GM23338 (cell line): ENCODE measurements at regions not wholly inside any gene's neighbourhood (a gene's known extent, or its start where the extent isn't known, plus 50 kb on each side); places are given as distances from the start of the nearest gene placed in this dataset.
A peak's percentile ranks its signal among the peaks of the same experiment; 100 is the strongest.

Experiments used
- ATAC-seq: fragments of 200-7000 bp; cut with Tn5 transposase; 3 replicates; pipeline ENCODE4 v1.9.1; 2020
- DNase-seq: peaks from one replicate; pipeline ENCODE4 v3.0.0-alpha.2; 2015; ENCODE audit warnings: low spot score
- H2AFZ ChIP-seq: fragments of 200-600 bp; sonication (generic); 2 replicates; pipeline ENCODE4 v1.8.0; 2016; ENCODE audit warnings: antibody characterized with exemption, mild to moderate bottlenecking, moderate library complexity
- H3F3A ChIP-seq: fragments of 200-600 bp; sonication (generic); replicated peaks from 2 replicates; pipeline ENCODE4 v1.8.0; 2017; ENCODE audit warnings: antibody characterized with exemption, mixed run types, low read depth
- H3K27ac ChIP-seq: fragments of 200-600 bp; sonication (generic); 2 replicates; pipeline ENCODE4 v1.6.1; 2016; ENCODE audit warnings: low read depth
- H3K27me3 ChIP-seq: fragments of 200-600 bp; sonication (generic); 2 replicates; pipeline ENCODE4 v1.8.0; 2016; ENCODE audit warnings: mild to moderate bottlenecking, mixed run types, moderate library complexity; ENCODE audit not compliant: insufficient read depth
- H3K36me3 ChIP-seq: fragments of 200-600 bp; sonication (generic); 2 replicates; pipeline ENCODE4 v1.8.0; 2016; ENCODE audit warnings: mild to moderate bottlenecking; ENCODE audit not compliant: insufficient read depth
- H3K4me1 ChIP-seq: fragments of 200-600 bp; sonication (generic); 2 replicates; pipeline ENCODE4 v1.8.0; 2016; ENCODE audit warnings: mild to moderate bottlenecking, moderate library complexity; ENCODE audit not compliant: insufficient read depth
- H3K4me2 ChIP-seq: fragments of 200-600 bp; sonication (generic); 2 replicates; pipeline ENCODE4 v1.7.1; 2017; ENCODE audit warnings: mixed run types
- H3K4me3 ChIP-seq: fragments of 200-600 bp; sonication (generic); 2 replicates; pipeline ENCODE4 v1.6.1; 2016; ENCODE audit warnings: mixed run types
- H3K79me2 ChIP-seq: fragments of 200-600 bp; sonication (generic); replicated peaks from 2 replicates; pipeline ENCODE4 v1.8.0; 2017; ENCODE audit warnings: mild to moderate bottlenecking; ENCODE audit not compliant: insufficient read depth
- H3K9me2 ChIP-seq: fragments of 200-600 bp; sonication (generic); 2 replicates; pipeline ENCODE4 v1.8.0; 2017; ENCODE audit not compliant: insufficient read depth
- H4K20me1 ChIP-seq: fragments of 200-600 bp; sonication (generic); replicated peaks from 2 replicates; pipeline ENCODE4 v1.8.0; 2017; ENCODE audit warnings: mild to moderate bottlenecking; ENCODE audit not compliant: insufficient read depth
- H3K27ac Mint-ChIP-seq: 2 replicates; pipeline ENCODE4 v1.8.0; 2020; ENCODE audit warnings: inconsistent platforms, mild to moderate bottlenecking, moderate library complexity, mixed read lengths
- H3K27me3 Mint-ChIP-seq: 3 replicates; pipeline ENCODE4 v1.8.0; 2022; ENCODE audit warnings: low read depth, mild to moderate bottlenecking, moderate library complexity, mixed read lengths, inconsistent platforms; ENCODE audit not compliant: insufficient read depth, poor library complexity
- H3K36me3 Mint-ChIP-seq: 3 replicates; pipeline ENCODE4 v1.8.0; 2021; ENCODE audit warnings: low read depth, mild to moderate bottlenecking, inconsistent platforms, moderate library complexity, mixed read lengths
- H3K4me1 Mint-ChIP-seq: 3 replicates; pipeline ENCODE4 v1.8.0; 2020; ENCODE audit warnings: mild to moderate bottlenecking, inconsistent platforms, mixed read lengths
- H3K4me3 Mint-ChIP-seq: 3 replicates; pipeline ENCODE4 v1.8.0; 2021; ENCODE audit warnings: moderate library complexity, mild to moderate bottlenecking, inconsistent platforms, mixed read lengths
- H3K9me3 Mint-ChIP-seq: 3 replicates; pipeline ENCODE4 v1.8.0; 2020; ENCODE audit warnings: moderate library complexity, mild to moderate bottlenecking, inconsistent platforms, mixed read lengths
- CREB1 ChIP-seq: fragments of 250-450 bp; sonication (Bioruptor Pico); IDR thresholded peaks from 2 replicates; pipeline ENCODE4 v1.5.0; 2020; ENCODE audit warnings: low read depth, mild to moderate bottlenecking, moderate library complexity
- EZH2 ChIP-seq: fragments of 200-600 bp; sonication (generic); IDR thresholded peaks from one replicate; pipeline ENCODE4 v1.8.0; 2017; ENCODE audit warnings: antibody characterized with exemption, mild to moderate bottlenecking, low read depth; ENCODE audit not compliant: unreplicated experiment
- EZH2phosphoT487 ChIP-seq: fragments of 200-600 bp; sonication (generic); IDR thresholded peaks from one replicate; pipeline ENCODE4 v1.8.1; 2018; ENCODE audit warnings: antibody characterized with exemption; ENCODE audit not compliant: unreplicated experiment
- JUNB ChIP-seq: IDR thresholded peaks from one replicate; pipeline ENCODE4 v1.6.1; 2016; ENCODE audit warnings: antibody characterized with exemption; ENCODE audit not compliant: unreplicated experiment
- NANOG ChIP-seq: IDR thresholded peaks from 2 replicates; pipeline ENCODE4 v1.6.1; 2016; ENCODE audit warnings: antibody characterized with exemption, borderline replicate concordance
- POLR2AphosphoS5 ChIP-seq: IDR thresholded peaks from 2 replicates; pipeline ENCODE4 v1.6.1; 2016; ENCODE audit warnings: antibody characterized with exemption, low read depth
- STAT1 ChIP-seq: IDR thresholded peaks from one replicate; pipeline ENCODE4 v1.6.1; 2016; ENCODE audit warnings: antibody characterized with exemption; ENCODE audit not compliant: unreplicated experiment
- ZNF114 ChIP-seq: fragments of 250-450 bp; sonication (Bioruptor Pico); IDR thresholded peaks from 2 replicates; pipeline ENCODE4 v1.5.0; 2020; ENCODE audit warnings: mild to moderate bottlenecking, moderate library complexity
- ZNF331 ChIP-seq: fragments of 250-450 bp; sonication (Bioruptor Pico); IDR thresholded peaks from 2 replicates; pipeline ENCODE4 v1.5.0; 2020; ENCODE audit warnings: low read depth, mild to moderate bottlenecking, moderate library complexity
- TF ChIP-seq, protein P1 (sequence below): IDR thresholded peaks from one replicate; pipeline ENCODE4 v1.6.1; 2018; ENCODE audit warnings: antibody characterized with exemption; ENCODE audit not compliant: unreplicated experiment
- TF ChIP-seq, protein P2 (sequence below): IDR thresholded peaks from 2 replicates; pipeline ENCODE4 v1.6.1; 2016; ENCODE audit warnings: antibody characterized with exemption
- TF ChIP-seq, protein P3 (sequence below), 2 experiments: fragments of 200-600 bp in 1 of 2; sonication (generic) in 1 of 2; conservative IDR thresholded peaks; 2 replicates each; pipeline versions ENCODE4 v1.5.1 to v1.6.1; 2016 to 2017; ENCODE audit warnings: antibody characterized with exemption in 2 of 2, low read depth in 2 of 2, mild to moderate bottlenecking in 2 of 2, moderate library complexity in 1 of 2
- TF ChIP-seq, protein P4 (sequence below): fragments of 250-450 bp; sonication (Bioruptor Pico); IDR thresholded peaks from 2 replicates; pipeline ENCODE4 v1.5.0; 2020; ENCODE audit warnings: mild to moderate bottlenecking, moderate library complexity

DNA sequence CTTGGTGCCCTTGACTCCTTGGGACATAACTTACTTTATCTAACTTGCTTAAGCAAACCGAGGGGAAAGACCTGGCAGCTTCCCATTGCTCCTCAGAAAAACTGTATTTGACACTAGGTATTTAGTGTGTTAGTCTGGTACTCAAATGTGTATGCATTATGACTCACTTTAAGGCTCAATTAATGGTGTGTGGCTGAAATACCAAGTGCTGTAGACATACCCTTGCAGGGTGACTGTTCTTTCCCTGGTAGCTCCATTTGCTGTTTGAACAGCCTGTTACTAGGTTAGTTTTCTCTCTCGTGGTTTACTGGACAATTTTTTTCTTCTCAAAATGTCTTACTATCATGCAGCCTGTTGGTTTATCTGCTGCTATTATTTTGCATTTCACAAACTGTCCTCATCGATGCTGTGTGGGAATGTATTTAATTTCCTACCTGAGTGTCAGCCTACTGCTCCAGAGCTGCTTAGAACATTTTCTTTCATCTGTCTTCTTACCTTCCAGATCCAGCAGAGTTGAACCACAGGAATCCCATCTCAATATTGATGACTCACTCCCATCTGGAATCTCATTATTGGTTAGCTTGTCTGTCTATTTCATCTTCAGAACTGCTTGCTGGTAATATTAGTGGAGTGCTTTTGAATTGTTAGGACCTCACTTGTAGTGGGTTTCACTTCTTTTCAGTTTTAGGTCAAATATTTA lies 158.0 kb upstream of the FAT1 start:
- H3K9me2 ChIP-seq = peaks cover 5% of the 10 kb centered on the region; the same call in 1 of the 2 replicates
- Mint-ChIP-seq H3K9me3 (no peaks in the 10 kb centered on the region), H3K27me3 (peaks cover 5% of the 10 kb centered on the region), H3K27ac (peak overlapping the region; percentile 11; the same call in 1 of the 2 replicates), H3K36me3 (no peaks in the 10 kb centered on the region), H3K4me1 (peaks cover 26% of the 10 kb centered on the region), H3K4me3 (no peak overlapping the region)
- H3K27ac ChIP-seq = no peak overlapping the region
- H3K79me2 ChIP-seq = no peaks in the 10 kb centered on the region
- no peaks in the 10 kb centered on the region for H3F3A ChIP-seq
- no peak for TF ChIP-seq POLR2AphosphoS5
- TF ChIP-seq JUNB = no peak
- TF ChIP-seq EZH2 = no peak
- no peak for TF ChIP-seq NANOG
- TF ChIP-seq, protein P1, sequence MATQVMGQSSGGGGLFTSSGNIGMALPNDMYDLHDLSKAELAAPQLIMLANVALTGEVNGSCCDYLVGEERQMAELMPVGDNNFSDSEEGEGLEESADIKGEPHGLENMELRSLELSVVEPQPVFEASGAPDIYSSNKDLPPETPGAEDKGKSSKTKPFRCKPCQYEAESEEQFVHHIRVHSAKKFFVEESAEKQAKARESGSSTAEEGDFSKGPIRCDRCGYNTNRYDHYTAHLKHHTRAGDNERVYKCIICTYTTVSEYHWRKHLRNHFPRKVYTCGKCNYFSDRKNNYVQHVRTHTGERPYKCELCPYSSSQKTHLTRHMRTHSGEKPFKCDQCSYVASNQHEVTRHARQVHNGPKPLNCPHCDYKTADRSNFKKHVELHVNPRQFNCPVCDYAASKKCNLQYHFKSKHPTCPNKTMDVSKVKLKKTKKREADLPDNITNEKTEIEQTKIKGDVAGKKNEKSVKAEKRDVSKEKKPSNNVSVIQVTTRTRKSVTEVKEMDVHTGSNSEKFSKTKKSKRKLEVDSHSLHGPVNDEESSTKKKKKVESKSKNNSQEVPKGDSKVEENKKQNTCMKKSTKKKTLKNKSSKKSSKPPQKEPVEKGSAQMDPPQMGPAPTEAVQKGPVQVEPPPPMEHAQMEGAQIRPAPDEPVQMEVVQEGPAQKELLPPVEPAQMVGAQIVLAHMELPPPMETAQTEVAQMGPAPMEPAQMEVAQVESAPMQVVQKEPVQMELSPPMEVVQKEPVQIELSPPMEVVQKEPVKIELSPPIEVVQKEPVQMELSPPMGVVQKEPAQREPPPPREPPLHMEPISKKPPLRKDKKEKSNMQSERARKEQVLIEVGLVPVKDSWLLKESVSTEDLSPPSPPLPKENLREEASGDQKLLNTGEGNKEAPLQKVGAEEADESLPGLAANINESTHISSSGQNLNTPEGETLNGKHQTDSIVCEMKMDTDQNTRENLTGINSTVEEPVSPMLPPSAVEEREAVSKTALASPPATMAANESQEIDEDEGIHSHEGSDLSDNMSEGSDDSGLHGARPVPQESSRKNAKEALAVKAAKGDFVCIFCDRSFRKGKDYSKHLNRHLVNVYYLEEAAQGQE = no peak
- TF ChIP-seq, protein P2, sequence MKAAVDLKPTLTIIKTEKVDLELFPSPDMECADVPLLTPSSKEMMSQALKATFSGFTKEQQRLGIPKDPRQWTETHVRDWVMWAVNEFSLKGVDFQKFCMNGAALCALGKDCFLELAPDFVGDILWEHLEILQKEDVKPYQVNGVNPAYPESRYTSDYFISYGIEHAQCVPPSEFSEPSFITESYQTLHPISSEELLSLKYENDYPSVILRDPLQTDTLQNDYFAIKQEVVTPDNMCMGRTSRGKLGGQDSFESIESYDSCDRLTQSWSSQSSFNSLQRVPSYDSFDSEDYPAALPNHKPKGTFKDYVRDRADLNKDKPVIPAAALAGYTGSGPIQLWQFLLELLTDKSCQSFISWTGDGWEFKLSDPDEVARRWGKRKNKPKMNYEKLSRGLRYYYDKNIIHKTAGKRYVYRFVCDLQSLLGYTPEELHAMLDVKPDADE = no peak
- TF ChIP-seq, protein P3, sequence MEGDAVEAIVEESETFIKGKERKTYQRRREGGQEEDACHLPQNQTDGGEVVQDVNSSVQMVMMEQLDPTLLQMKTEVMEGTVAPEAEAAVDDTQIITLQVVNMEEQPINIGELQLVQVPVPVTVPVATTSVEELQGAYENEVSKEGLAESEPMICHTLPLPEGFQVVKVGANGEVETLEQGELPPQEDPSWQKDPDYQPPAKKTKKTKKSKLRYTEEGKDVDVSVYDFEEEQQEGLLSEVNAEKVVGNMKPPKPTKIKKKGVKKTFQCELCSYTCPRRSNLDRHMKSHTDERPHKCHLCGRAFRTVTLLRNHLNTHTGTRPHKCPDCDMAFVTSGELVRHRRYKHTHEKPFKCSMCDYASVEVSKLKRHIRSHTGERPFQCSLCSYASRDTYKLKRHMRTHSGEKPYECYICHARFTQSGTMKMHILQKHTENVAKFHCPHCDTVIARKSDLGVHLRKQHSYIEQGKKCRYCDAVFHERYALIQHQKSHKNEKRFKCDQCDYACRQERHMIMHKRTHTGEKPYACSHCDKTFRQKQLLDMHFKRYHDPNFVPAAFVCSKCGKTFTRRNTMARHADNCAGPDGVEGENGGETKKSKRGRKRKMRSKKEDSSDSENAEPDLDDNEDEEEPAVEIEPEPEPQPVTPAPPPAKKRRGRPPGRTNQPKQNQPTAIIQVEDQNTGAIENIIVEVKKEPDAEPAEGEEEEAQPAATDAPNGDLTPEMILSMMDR (conservative IDR thresholded peaks at IDR 0.05; ENCODE audit: low read depth in 2 of 2) = no peak
- TF ChIP-seq, protein P4, sequence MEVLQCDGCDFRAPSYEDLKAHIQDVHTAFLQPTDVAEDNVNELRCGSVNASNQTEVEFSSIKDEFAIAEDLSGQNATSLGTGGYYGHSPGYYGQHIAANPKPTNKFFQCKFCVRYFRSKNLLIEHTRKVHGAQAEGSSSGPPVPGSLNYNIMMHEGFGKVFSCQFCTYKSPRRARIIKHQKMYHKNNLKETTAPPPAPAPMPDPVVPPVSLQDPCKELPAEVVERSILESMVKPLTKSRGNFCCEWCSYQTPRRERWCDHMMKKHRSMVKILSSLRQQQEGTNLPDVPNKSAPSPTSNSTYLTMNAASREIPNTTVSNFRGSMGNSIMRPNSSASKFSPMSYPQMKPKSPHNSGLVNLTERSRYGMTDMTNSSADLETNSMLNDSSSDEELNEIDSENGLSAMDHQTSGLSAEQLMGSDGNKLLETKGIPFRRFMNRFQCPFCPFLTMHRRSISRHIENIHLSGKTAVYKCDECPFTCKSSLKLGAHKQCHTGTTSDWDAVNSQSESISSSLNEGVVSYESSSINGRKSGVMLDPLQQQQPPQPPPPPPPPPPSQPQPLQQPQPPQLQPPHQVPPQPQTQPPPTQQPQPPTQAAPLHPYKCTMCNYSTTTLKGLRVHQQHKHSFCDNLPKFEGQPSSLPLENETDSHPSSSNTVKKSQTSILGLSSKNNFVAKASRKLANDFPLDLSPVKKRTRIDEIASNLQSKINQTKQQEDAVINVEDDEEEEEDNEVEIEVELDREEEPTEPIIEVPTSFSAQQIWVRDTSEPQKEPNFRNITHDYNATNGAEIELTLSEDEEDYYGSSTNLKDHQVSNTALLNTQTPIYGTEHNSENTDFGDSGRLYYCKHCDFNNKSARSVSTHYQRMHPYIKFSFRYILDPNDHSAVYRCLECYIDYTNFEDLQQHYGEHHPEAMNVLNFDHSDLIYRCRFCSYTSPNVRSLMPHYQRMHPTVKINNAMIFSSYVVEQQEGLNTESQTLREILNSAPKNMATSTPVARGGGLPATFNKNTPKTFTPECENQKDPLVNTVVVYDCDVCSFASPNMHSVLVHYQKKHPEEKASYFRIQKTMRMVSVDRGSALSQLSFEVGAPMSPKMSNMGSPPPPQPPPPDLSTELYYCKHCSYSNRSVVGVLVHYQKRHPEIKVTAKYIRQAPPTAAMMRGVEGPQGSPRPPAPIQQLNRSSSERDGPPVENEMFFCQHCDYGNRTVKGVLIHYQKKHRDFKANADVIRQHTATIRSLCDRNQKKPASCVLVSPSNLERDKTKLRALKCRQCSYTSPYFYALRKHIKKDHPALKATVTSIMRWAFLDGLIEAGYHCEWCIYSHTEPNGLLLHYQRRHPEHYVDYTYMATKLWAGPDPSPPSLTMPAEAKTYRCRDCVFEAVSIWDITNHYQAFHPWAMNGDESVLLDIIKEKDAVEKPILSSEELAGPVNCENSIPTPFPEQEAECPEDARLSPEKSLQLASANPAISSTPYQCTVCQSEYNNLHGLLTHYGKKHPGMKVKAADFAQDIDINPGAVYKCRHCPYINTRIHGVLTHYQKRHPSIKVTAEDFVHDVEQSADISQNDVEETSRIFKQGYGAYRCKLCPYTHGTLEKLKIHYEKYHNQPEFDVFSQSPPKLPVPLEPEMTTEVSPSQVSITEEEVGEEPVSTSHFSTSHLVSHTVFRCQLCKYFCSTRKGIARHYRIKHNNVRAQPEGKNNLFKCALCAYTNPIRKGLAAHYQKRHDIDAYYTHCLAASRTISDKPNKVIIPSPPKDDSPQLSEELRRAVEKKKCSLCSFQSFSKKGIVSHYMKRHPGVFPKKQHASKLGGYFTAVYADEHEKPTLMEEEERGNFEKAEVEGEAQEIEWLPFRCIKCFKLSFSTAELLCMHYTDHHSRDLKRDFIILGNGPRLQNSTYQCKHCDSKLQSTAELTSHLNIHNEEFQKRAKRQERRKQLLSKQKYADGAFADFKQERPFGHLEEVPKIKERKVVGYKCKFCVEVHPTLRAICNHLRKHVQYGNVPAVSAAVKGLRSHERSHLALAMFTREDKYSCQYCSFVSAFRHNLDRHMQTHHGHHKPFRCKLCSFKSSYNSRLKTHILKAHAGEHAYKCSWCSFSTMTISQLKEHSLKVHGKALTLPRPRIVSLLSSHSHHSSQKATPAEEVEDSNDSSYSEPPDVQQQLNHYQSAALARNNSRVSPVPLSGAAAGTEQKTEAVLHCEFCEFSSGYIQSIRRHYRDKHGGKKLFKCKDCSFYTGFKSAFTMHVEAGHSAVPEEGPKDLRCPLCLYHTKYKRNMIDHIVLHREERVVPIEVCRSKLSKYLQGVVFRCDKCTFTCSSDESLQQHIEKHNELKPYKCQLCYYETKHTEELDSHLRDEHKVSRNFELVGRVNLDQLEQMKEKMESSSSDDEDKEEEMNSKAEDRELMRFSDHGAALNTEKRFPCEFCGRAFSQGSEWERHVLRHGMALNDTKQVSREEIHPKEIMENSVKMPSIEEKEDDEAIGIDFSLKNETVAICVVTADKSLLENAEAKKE = no peak
- no peak for TF ChIP-seq STAT1
- no peak for TF ChIP-seq EZH2phosphoT487
- no peak for TF ChIP-seq ZNF114
- TF ChIP-seq ZNF331 (CRISPR knock-in tag) = no peak
- TF ChIP-seq CREB1 = no peak
- H3K4me1 ChIP-seq = peaks cover 12% of the 10 kb centered on the region
- H3K27me3 ChIP-seq = no peaks in the 10 kb centered on the region
- no peak overlapping the region for H3K4me3 ChIP-seq
- no peak overlapping the region for H2AFZ ChIP-seq
- no peak for DNase-seq
- no peaks in the 10 kb centered on the region for H4K20me1 ChIP-seq
- H3K4me2 ChIP-seq = no peak overlapping the region
- ATAC-seq = no peak
- no peaks in the 10 kb centered on the region for H3K36me3 ChIP-seq
